ENCODE measurements at regions not wholly inside any gene's neighbourhood (a gene's known extent, or its start where the extent isn't known, plus 50 kb on each side); places are given as distances from the start of the nearest gene placed in this dataset.

DNA sequence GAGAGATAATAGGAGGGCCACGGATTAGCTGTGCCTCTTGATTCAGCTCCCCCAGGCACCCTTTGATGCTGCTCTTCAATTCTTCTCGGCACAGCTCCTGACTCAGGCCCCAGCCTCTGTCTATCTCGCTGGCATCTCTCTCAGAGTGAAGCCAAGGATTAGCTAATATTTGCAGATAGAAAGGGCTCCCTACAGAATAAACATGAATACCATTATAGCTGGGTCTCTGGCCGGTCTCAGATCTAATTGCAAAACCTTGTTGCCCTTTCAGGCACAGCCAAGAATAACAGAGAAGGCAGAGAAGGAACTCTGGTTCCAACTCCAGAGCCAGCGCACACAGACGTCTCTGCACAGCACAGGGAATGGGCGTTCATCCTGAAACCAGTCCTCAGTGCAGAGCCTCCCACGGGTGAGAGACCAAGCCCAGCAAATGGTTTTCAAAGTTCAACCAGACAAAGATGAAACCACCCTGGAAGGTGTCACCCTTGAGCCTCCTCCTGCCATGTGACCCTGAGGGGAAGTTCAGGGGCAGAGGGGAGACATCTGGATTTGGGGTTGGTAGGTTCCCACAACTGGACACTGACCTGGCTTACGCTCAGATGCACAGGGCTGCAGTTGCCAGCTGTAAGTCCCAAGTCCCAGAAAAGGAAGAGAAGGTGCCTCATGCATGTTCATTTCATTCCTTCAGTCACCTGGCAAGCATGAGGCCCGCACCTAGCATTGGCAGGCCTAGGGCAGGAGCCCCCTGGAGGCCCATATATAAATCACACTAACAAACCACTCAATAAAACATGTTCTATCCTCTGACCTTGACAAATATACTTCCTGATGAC is 394.0 kb downstream of the NPHP4 start:
- TF ChIP-seq, protein P1, sequence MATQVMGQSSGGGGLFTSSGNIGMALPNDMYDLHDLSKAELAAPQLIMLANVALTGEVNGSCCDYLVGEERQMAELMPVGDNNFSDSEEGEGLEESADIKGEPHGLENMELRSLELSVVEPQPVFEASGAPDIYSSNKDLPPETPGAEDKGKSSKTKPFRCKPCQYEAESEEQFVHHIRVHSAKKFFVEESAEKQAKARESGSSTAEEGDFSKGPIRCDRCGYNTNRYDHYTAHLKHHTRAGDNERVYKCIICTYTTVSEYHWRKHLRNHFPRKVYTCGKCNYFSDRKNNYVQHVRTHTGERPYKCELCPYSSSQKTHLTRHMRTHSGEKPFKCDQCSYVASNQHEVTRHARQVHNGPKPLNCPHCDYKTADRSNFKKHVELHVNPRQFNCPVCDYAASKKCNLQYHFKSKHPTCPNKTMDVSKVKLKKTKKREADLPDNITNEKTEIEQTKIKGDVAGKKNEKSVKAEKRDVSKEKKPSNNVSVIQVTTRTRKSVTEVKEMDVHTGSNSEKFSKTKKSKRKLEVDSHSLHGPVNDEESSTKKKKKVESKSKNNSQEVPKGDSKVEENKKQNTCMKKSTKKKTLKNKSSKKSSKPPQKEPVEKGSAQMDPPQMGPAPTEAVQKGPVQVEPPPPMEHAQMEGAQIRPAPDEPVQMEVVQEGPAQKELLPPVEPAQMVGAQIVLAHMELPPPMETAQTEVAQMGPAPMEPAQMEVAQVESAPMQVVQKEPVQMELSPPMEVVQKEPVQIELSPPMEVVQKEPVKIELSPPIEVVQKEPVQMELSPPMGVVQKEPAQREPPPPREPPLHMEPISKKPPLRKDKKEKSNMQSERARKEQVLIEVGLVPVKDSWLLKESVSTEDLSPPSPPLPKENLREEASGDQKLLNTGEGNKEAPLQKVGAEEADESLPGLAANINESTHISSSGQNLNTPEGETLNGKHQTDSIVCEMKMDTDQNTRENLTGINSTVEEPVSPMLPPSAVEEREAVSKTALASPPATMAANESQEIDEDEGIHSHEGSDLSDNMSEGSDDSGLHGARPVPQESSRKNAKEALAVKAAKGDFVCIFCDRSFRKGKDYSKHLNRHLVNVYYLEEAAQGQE (IDR thresholded peaks at IDR 0.05; ENCODE audit: low read depth) = no peak
- TF ChIP-seq TEAD4 (IDR thresholded peaks at IDR 0.05) (no peak), ZBTB7A (IDR thresholded peaks at IDR 0.05; ENCODE audit: low read depth) (no peak), EP300 (IDR thresholded peaks at IDR 0.05; ENCODE audit: borderline replicate concordance) (no peak), FOXM1 (IDR thresholded peaks at IDR 0.05; ENCODE audit: borderline replicate concordance, low read depth) (no peak), RAD21 (IDR thresholded peaks at IDR 0.05; ENCODE audit: low read depth) (peak; percentile 25; the same call in 1 of the 2 replicates), EGR1 (IDR thresholded peaks at IDR 0.05) (no peak), TCF12 (IDR thresholded peaks at IDR 0.05; ENCODE audit: low read depth) (no peak), NFIC (IDR thresholded peaks at IDR 0.05) (no peak)
- TF ChIP-seq, protein P2, sequence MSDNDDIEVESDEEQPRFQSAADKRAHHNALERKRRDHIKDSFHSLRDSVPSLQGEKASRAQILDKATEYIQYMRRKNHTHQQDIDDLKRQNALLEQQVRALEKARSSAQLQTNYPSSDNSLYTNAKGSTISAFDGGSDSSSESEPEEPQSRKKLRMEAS (IDR thresholded peaks at IDR 0.05) = 0 out of 2 replicates have a peak, but pooled peaks have one; percentile 20

DNA sequence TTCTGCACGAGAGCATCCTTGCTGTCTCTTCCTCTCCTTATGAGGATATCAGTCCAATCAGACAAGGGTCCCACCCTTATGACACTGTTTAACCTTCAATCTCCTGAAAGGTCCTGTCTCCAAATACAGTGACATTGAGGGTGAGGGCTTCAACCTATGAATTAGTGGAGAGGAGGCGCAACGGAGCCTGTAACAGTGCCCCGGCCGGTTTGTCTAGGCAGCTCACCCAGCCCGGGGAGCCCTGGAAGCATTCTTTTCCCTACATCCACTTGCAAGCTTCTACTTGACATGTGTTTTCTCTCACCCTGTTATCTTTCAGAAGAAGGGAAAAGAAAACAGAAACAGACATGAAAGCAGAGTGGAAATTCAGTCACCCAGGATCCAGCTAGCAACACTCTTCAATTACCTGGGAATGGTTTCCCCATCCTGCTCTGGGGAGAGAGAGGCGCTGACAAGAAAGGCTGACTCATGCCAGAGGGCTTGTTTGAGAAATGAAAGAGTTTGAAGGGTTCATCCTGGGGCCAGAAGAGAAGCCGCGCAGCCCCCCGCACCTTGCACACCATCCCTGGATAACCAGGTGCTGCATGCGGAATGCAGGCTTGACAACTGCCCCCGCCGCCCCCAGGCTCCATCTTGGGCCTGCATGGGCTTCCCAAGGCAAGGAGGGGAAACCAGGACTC is 394.9 kb downstream of the NPHP4 start:
- TF ChIP-seq, protein P2 (IDR thresholded peaks at IDR 0.05) = no peak

DNA sequence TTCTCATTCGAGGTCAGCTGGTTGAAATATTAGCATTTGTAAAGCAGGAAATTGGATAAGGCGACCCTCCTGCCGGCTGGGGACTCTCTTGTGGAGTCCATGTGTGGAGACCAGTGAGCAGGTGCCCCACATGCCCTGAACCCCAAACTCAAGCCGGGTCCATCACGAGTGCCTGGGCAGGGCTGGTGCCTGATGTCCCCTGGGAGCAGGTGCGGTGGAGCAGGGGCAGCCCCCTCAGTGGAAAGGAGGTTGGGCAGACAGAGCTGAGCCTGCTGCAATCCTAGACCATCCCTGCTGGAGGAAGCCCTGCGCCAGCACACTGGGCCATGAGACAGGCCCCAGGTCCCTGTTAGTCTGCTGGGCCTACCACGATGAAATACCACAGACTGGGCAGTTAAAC is 395.6 kb downstream of the NPHP4 start:
- TF ChIP-seq FOXM1 (IDR thresholded peaks at IDR 0.05; ENCODE audit: borderline replicate concordance, low read depth) = no peak
- TF ChIP-seq YY1 (IDR thresholded peaks at IDR 0.05; ENCODE audit: low read depth) = no peak
- no peak for TF ChIP-seq NFIC (IDR thresholded peaks at IDR 0.05)
- TF ChIP-seq EP300 (IDR thresholded peaks at IDR 0.05; ENCODE audit: borderline replicate concordance) = no peak
- TF ChIP-seq, protein P3, sequence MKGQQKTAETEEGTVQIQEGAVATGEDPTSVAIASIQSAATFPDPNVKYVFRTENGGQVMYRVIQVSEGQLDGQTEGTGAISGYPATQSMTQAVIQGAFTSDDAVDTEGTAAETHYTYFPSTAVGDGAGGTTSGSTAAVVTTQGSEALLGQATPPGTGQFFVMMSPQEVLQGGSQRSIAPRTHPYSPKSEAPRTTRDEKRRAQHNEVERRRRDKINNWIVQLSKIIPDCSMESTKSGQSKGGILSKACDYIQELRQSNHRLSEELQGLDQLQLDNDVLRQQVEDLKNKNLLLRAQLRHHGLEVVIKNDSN (IDR thresholded peaks at IDR 0.05) = no peak
- TF ChIP-seq TAF1 (IDR thresholded peaks at IDR 0.05; ENCODE audit: low read depth) = no peak
- TF ChIP-seq, protein P2 (IDR thresholded peaks at IDR 0.05) = no peak
- TF ChIP-seq RAD21 (IDR thresholded peaks at IDR 0.05; ENCODE audit: low read depth) = no peak
- TF ChIP-seq ZBTB7A (IDR thresholded peaks at IDR 0.05; ENCODE audit: low read depth) = no peak
- no peak for TF ChIP-seq EGR1 (IDR thresholded peaks at IDR 0.05)
- no peak for TF ChIP-seq TCF12 (IDR thresholded peaks at IDR 0.05; ENCODE audit: low read depth)
- TF ChIP-seq, protein P1 (IDR thresholded peaks at IDR 0.05; ENCODE audit: low read depth) = no peak
- no peak for TF ChIP-seq CEBPB (IDR thresholded peaks at IDR 0.05)
- no peak for TF ChIP-seq CREB1 (IDR thresholded peaks at IDR 0.05; ENCODE audit: low read depth)
- no peak for TF ChIP-seq TEAD4 (IDR thresholded peaks at IDR 0.05)

DNA sequence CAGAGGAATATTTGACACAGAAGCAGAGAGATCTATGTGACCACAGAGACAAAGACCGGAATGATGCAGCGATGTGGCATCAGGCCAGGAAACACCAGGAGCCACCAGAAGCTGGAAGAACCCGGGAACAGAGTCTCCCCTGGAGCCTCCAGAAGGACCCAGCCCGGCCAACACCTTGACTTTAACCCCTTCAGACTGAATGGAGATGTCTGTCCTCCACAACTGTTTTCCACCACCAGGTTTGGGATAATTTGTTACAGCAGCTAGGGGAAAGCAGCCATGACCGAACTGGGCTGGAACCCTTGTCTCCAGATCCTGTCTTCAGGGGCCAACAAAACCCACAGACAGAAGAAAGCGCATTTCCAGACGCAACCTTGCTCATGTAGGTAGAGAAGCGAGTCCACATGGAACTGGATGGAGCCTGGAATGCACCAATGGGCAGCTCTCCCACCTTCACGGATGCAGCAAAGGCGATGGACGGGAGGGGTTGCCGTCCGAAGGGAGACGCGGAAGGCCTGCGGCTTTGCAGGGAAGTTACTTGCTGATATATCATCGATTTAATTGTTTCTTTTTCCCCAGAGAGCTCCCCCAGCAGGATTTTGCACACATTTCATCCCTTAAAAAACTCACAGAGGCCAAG is 396.6 kb downstream of the NPHP4 start:
- TF ChIP-seq EGR1 (IDR thresholded peaks at IDR 0.05) (no peak), EP300 (IDR thresholded peaks at IDR 0.05; ENCODE audit: borderline replicate concordance) (no peak), CEBPB (IDR thresholded peaks at IDR 0.05) (no peak), TEAD4 (IDR thresholded peaks at IDR 0.05) (no peak), RAD21 (IDR thresholded peaks at IDR 0.05; ENCODE audit: low read depth) (no peak), YY1 (IDR thresholded peaks at IDR 0.05; ENCODE audit: low read depth) (no peak), CREB1 (IDR thresholded peaks at IDR 0.05; ENCODE audit: low read depth) (no peak), TCF12 (IDR thresholded peaks at IDR 0.05; ENCODE audit: low read depth) (no peak), NFIC (IDR thresholded peaks at IDR 0.05) (no peak), ZBTB7A (IDR thresholded peaks at IDR 0.05; ENCODE audit: low read depth) (no peak), FOXM1 (IDR thresholded peaks at IDR 0.05; ENCODE audit: borderline replicate concordance, low read depth) (no peak), TAF1 (IDR thresholded peaks at IDR 0.05; ENCODE audit: low read depth) (no peak)
- TF ChIP-seq, protein P3 (IDR thresholded peaks at IDR 0.05) = no peak
- TF ChIP-seq, protein P1 (IDR thresholded peaks at IDR 0.05; ENCODE audit: low read depth) = no peak
- TF ChIP-seq, protein P2 (IDR thresholded peaks at IDR 0.05) = no peak

Measured in Ishikawa (cell line).